ENCODE measurements at regions not wholly inside any gene's neighbourhood (a gene's known extent, or its start where the extent isn't known, plus 50 kb on each side); places are given as distances from the start of the nearest gene placed in this dataset.

DNA sequence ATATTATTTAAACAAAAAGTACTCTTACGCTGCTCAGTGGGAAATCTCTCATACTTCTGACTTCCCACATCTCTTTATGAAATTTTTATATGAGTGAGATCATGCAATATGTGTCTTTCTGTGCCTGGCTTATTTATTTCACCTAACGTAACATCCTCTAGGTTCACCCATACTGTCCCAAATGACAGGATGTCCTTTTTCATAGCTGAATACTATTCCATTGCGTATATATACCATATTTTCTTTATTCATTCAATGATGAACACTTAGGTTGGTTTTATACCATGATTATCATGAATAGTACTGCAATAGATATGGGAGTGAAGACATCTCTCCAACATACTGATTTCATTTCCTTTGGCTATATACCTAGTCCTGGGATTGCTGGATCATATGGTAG lies 57.8 kb upstream of the TPP2 start:
- Histone ChIP-seq H3K27ac (replicated peaks) (no peak overlapping the region), H3K4me3 (replicated peaks; ENCODE audit: insufficient read depth, low read length) (no peak overlapping the region), H3K27me3 (ENCODE audit: insufficient read depth, poor library complexity, severe bottlenecking) (no peaks in the 10 kb centered on the region)
- no peak for DNase-seq (ENCODE audit: low read depth in 1 of 2, low spot score in 1 of 2)
- TF ChIP-seq POLR2AphosphoS5 (IDR thresholded peaks at IDR 0.05; ENCODE audit: low read depth) (no peak), REST (IDR thresholded peaks at IDR 0.05; ENCODE audit: insufficient replicate concordance, low read depth) (no peak), CTCF (IDR thresholded peaks at IDR 0.05; ENCODE audit: insufficient read depth, low read length) (no peak), SPI1 (IDR thresholded peaks at IDR 0.05; ENCODE audit: borderline replicate concordance, low read depth) (no peak), GABPA (IDR thresholded peaks at IDR 0.05; ENCODE audit: low read depth) (no peak)

- no peak overlapping the region for H3K27ac ChIP-seq (replicated peaks)
- TF ChIP-seq GABPA (IDR thresholded peaks at IDR 0.05; ENCODE audit: low read depth) (no peak), REST (IDR thresholded peaks at IDR 0.05; ENCODE audit: insufficient replicate concordance, low read depth) (no peak), SPI1 (IDR thresholded peaks at IDR 0.05; ENCODE audit: borderline replicate concordance, low read depth) (no peak), CTCF (IDR thresholded peaks at IDR 0.05; ENCODE audit: insufficient read depth, low read length) (no peak), POLR2AphosphoS5 (IDR thresholded peaks at IDR 0.05; ENCODE audit: low read depth) (no peak)
- no peak for DNase-seq (ENCODE audit: low read depth in 1 of 2, low spot score in 1 of 2)
- no peaks in the 10 kb centered on the region for H3K27me3 ChIP-seq (ENCODE audit: insufficient read depth, poor library complexity, severe bottlenecking)
- H3K4me3 ChIP-seq (replicated peaks; ENCODE audit: insufficient read depth, low read length) = no peak overlapping the region
These were observed 59.9 kb upstream of the TPP2 start for GRCh38 chr13:102536695-102537485.

GRCh38 chr13:102536196-102536595 lies 60.6 kb upstream of the TPP2 start:
- no peak overlapping the region for H3K27ac ChIP-seq (replicated peaks)
- H3K27me3 ChIP-seq (ENCODE audit: insufficient read depth, poor library complexity, severe bottlenecking) = no peaks in the 10 kb centered on the region

More at GRCh38 chr13:102536196-102536595, 60.6 kb upstream of the TPP2 start:
- no peak overlapping the region for H3K4me3 ChIP-seq (replicated peaks; ENCODE audit: insufficient read depth, low read length)
- no peak for TF ChIP-seq POLR2AphosphoS5 (IDR thresholded peaks at IDR 0.05; ENCODE audit: low read depth)
- no peak for TF ChIP-seq SPI1 (IDR thresholded peaks at IDR 0.05; ENCODE audit: borderline replicate concordance, low read depth)
- no peak for TF ChIP-seq CTCF (IDR thresholded peaks at IDR 0.05; ENCODE audit: insufficient read depth, low read length)
- TF ChIP-seq REST (IDR thresholded peaks at IDR 0.05; ENCODE audit: insufficient replicate concordance, low read depth) = no peak
- TF ChIP-seq GABPA (IDR thresholded peaks at IDR 0.05; ENCODE audit: low read depth) = no peak
- DNase-seq (ENCODE audit: low read depth in 1 of 2, low spot score in 1 of 2) = no peak

All from HL-60 (cell line).